ENCODE measurements at regions not wholly inside any gene's neighbourhood (a gene's known extent, or its start where the extent isn't known, plus 50 kb on each side); places are given as distances from the start of the nearest gene placed in this dataset.

DNA sequence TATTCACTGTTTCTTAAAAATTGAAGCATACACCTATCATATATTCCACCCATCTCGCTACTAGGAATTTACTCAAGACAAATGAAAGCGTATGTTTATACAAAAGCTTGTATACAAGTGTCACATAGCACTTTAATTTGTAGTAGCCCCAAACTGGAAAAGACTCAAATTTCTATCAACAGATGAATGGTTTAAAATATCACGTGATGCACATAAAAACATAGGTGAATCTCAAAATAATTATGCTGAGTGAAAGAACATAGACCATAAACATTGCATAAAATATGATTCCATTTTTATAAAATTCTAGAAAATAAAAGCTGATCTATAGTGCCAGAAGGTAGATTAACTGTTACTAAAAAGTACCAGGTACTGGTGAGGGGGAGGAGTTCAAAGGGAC is 392.9 kb upstream of the LRATD1 start:
- TF ChIP-seq, protein P1, sequence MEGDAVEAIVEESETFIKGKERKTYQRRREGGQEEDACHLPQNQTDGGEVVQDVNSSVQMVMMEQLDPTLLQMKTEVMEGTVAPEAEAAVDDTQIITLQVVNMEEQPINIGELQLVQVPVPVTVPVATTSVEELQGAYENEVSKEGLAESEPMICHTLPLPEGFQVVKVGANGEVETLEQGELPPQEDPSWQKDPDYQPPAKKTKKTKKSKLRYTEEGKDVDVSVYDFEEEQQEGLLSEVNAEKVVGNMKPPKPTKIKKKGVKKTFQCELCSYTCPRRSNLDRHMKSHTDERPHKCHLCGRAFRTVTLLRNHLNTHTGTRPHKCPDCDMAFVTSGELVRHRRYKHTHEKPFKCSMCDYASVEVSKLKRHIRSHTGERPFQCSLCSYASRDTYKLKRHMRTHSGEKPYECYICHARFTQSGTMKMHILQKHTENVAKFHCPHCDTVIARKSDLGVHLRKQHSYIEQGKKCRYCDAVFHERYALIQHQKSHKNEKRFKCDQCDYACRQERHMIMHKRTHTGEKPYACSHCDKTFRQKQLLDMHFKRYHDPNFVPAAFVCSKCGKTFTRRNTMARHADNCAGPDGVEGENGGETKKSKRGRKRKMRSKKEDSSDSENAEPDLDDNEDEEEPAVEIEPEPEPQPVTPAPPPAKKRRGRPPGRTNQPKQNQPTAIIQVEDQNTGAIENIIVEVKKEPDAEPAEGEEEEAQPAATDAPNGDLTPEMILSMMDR (conservative IDR thresholded peaks at IDR 0.05 in 1 of 2, IDR thresholded peaks at IDR 0.05 in 1 of 2; ENCODE audit: low read depth in 1 of 2, low read length in 2 of 2) = no peak
- no peak for TF ChIP-seq EZH2 (IDR thresholded peaks at IDR 0.05; ENCODE audit: low read length, missing control alignments)
